Neural progenitor cell (in vitro differentiated cells): ENCODE measurements at regions not wholly inside any gene's neighbourhood (a gene's known extent, or its start where the extent isn't known, plus 50 kb on each side); places are given as distances from the start of the nearest gene placed in this dataset.

Experiments used
- CTCF ChIP-seq: fragments of 200-600 bp; sonication (generic); IDR thresholded peaks from 2 replicates; pipeline ENCODE4 v1.5.1; 2017; ENCODE audit warnings: antibody characterized with exemption, mild to moderate bottlenecking
- EZH2 ChIP-seq: fragments of 200-600 bp; sonication (generic); IDR thresholded peaks from 2 replicates; pipeline ENCODE4 v1.6.1; 2017; ENCODE audit warnings: antibody characterized with exemption, mild to moderate bottlenecking, moderate library complexity
- EZH2phosphoT487 ChIP-seq: fragments of 200-600 bp; sonication (generic); IDR thresholded peaks from 2 replicates; pipeline ENCODE4 v1.6.1; 2017; ENCODE audit warnings: antibody characterized with exemption

GRCh38 chr4:27090406-27090805 lies 229.8 kb downstream of the STIM2 start:
- TF ChIP-seq CTCF (no peak), EZH2 (no peak), EZH2phosphoT487 (no peak)
